PC-9 (cell line): ENCODE measurements at regions not wholly inside any gene's neighbourhood (a gene's known extent, or its start where the extent isn't known, plus 50 kb on each side); places are given as distances from the start of the nearest gene placed in this dataset.

Source experiments
- BruUV-seq: library from RNA; stranded (reverse); fragments of 400-500 nt; replicated peaks from 2 replicates; lab custom pipeline; 2021; lab: Mats Ljungman, UMichigan
- CTCF ChIA-PET: fragments of 300-600 bp; sonication (Branson Sonifier 250); formaldehyde crosslinking; loops from one replicate; lab custom pipeline; 2022; ENCODE audit warnings: antibody characterized with exemption; lab: Charles Lee
- POLR2A ChIA-PET: fragments of 300-600 bp; sonication (Branson Sonifier 250); formaldehyde crosslinking; loops from one replicate; lab custom pipeline; 2022; ENCODE audit warnings: antibody characterized with exemption; ENCODE audit not compliant: unreplicated experiment; lab: Charles Lee
- DNase-seq, 2 experiments: peaks; one replicate each; pipeline versions ENCODE4 v3.0.0 to v3.0.0-alpha.2; 2015 to 2022; ENCODE audit warnings: mixed read lengths in 1 of 2
- H2AFZ ChIP-seq: fragments of 200-600 bp; sonication (generic); 2 replicates; pipeline ENCODE4 v1.8.1; 2017; ENCODE audit warnings: antibody characterized with exemption
- H3F3A ChIP-seq: fragments of 200-600 bp; sonication (generic); 2 replicates; pipeline ENCODE4 v1.8.1; 2017; ENCODE audit warnings: antibody characterized with exemption, mild to moderate bottlenecking, low read depth; ENCODE audit not compliant: insufficient read depth
- H3K27ac ChIP-seq: fragments of 200-600 bp; sonication (generic); 2 replicates; pipeline ENCODE4 v1.6.1; 2016; ENCODE audit warnings: mixed run types
- H3K27me3 ChIP-seq: fragments of 200-600 bp; sonication (generic); 2 replicates; pipeline ENCODE4 v1.6.1; 2016; ENCODE audit warnings: low read depth, mixed run types; ENCODE audit not compliant: insufficient read depth
- H3K36me3 ChIP-seq: fragments of 200-600 bp; sonication (generic); 2 replicates; pipeline ENCODE4 v1.6.1; 2016; ENCODE audit warnings: low read depth, mixed run types
- H3K4me1 ChIP-seq: fragments of 200-600 bp; sonication (generic); replicated peaks from 2 replicates; pipeline ENCODE4 v1.6.1; 2016; ENCODE audit warnings: mixed run types; ENCODE audit not compliant: insufficient read depth
- H3K4me2 ChIP-seq: fragments of 200-600 bp; sonication (generic); 2 replicates; pipeline ENCODE4 v1.6.1; 2017; ENCODE audit warnings: mixed run types
- H3K4me3 ChIP-seq: fragments of 200-600 bp; sonication (generic); 2 replicates; pipeline ENCODE4 v1.6.1; 2016; ENCODE audit warnings: mixed run types
- H3K79me2 ChIP-seq: fragments of 200-600 bp; sonication (generic); 2 replicates; pipeline ENCODE4 v1.6.1; 2017; ENCODE audit warnings: low read depth, mixed run types
- H3K9me2 ChIP-seq: fragments of 200-600 bp; sonication (generic); 2 replicates; pipeline ENCODE4 v1.8.1; 2017; ENCODE audit warnings: mild to moderate bottlenecking; ENCODE audit not compliant: insufficient read depth
- H3K9me3 ChIP-seq: fragments of 200-600 bp; sonication (generic); 2 replicates; pipeline ENCODE4 v1.8.1; 2016; ENCODE audit warnings: low read depth; ENCODE audit not compliant: insufficient read depth
- H4K20me1 ChIP-seq: fragments of 200-600 bp; sonication (generic); 2 replicates; pipeline ENCODE4 v1.8.1; 2017; ENCODE audit not compliant: insufficient read depth
- EZH2 ChIP-seq: fragments of 200-600 bp; sonication (generic); IDR thresholded peaks from 2 replicates; pipeline ENCODE4 v1.8.0; 2017; ENCODE audit warnings: antibody characterized with exemption, low read depth
- intact Hi-C: fragments of 100-400 bp; cut with micrococcal nuclease; formaldehyde crosslinking; loops from one replicate; pipeline ENCODE4 v1.10.0; 2022; ENCODE audit not compliant: unreplicated experiment
- TF ChIP-seq, protein P1 (sequence below): fragments of 200-600 bp; sonication (generic); conservative IDR thresholded peaks from 2 replicates; pipeline ENCODE4 v1.6.1; 2017; ENCODE audit warnings: mixed run types, antibody characterized with exemption, mild to moderate bottlenecking, moderate library complexity

DNA sequence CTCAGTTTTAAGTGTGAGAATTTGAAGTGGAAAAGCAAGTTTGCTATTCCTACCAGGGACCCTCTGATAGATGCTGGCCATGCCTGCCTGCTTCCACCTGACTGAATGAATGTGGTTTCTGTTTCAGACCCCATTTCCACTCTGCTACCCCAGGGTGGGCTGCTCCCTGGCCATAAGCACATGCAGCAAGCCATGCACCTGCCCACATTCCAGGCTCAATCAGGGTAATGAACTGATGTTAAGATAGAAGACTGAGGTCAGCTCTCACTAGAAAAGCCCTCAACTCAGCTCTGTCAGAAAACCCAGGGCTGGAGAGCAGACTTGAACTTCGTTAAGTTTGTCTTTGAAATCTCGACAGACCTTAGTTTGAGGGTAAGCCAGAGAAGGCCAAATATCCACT, 333.9 kb downstream of the CYRIA start:
- H4K20me1 ChIP-seq: no peaks in the 10 kb centered on the region
- no peak overlapping the region for H3K27ac ChIP-seq
- TF ChIP-seq, protein P1, sequence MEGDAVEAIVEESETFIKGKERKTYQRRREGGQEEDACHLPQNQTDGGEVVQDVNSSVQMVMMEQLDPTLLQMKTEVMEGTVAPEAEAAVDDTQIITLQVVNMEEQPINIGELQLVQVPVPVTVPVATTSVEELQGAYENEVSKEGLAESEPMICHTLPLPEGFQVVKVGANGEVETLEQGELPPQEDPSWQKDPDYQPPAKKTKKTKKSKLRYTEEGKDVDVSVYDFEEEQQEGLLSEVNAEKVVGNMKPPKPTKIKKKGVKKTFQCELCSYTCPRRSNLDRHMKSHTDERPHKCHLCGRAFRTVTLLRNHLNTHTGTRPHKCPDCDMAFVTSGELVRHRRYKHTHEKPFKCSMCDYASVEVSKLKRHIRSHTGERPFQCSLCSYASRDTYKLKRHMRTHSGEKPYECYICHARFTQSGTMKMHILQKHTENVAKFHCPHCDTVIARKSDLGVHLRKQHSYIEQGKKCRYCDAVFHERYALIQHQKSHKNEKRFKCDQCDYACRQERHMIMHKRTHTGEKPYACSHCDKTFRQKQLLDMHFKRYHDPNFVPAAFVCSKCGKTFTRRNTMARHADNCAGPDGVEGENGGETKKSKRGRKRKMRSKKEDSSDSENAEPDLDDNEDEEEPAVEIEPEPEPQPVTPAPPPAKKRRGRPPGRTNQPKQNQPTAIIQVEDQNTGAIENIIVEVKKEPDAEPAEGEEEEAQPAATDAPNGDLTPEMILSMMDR: no peak
- TF ChIP-seq EZH2: no peak
- DNase-seq: no peak
- H3F3A ChIP-seq: no peaks in the 10 kb centered on the region
- intact Hi-C loops: no loop called here
- H3K4me2 ChIP-seq: no peak overlapping the region
- CTCF ChIA-PET: no interaction called here
- POLR2A ChIA-PET: no interaction called here
- H3K79me2 ChIP-seq: no peaks in the 10 kb centered on the region
- no peak overlapping the region for H3K4me3 ChIP-seq
- peaks cover 50% of the 10 kb centered on the region for H3K27me3 ChIP-seq
- no peaks in the 10 kb centered on the region for H3K4me1 ChIP-seq
- no TSS peak for BruUV-seq
- H3K36me3 ChIP-seq: no peaks in the 10 kb centered on the region
- H3K9me2 ChIP-seq: no peaks in the 10 kb centered on the region
- no peaks in the 10 kb centered on the region for H3K9me3 ChIP-seq
- no peak overlapping the region for H2AFZ ChIP-seq

DNA sequence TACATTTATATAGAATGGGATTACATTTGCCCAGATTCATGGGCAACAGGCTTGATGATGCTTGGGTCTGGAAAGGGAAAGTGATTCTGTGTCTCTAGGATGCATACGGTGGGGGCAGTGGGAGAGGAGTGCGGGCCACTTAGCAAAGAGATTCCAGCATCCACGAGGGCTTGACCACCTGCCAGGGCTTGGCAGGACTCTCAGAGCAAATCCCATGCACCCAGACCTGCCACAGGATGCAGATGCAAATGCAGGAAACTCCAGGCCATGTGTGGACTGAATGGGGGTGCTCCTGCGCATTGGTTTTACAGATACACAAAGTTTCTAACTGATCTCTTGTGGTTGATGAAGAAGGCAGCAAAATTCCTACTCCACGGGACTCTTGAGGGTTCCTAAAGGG, 334.7 kb downstream of the CYRIA start:
- H3K4me1 ChIP-seq: no peaks in the 10 kb centered on the region
- no peak overlapping the region for H3K4me3 ChIP-seq
- no peaks in the 10 kb centered on the region for H3F3A ChIP-seq
- TF ChIP-seq, protein P1: no peak
- no peak for TF ChIP-seq EZH2
- POLR2A ChIA-PET: no interaction called here
- H3K4me2 ChIP-seq: no peak overlapping the region
- H3K27me3 ChIP-seq: peaks cover 50% of the 10 kb centered on the region
- no peak overlapping the region for H3K27ac ChIP-seq
- no peak for DNase-seq
- BruUV-seq: no TSS peak
- no peaks in the 10 kb centered on the region for H3K9me2 ChIP-seq
- no peaks in the 10 kb centered on the region for H3K79me2 ChIP-seq
- CTCF ChIA-PET: no interaction called here
- intact Hi-C loops: no loop called here
- no peaks in the 10 kb centered on the region for H3K9me3 ChIP-seq
- H2AFZ ChIP-seq: no peak overlapping the region
- H4K20me1 ChIP-seq: no peaks in the 10 kb centered on the region
- H3K36me3 ChIP-seq: no peaks in the 10 kb centered on the region

DNA sequence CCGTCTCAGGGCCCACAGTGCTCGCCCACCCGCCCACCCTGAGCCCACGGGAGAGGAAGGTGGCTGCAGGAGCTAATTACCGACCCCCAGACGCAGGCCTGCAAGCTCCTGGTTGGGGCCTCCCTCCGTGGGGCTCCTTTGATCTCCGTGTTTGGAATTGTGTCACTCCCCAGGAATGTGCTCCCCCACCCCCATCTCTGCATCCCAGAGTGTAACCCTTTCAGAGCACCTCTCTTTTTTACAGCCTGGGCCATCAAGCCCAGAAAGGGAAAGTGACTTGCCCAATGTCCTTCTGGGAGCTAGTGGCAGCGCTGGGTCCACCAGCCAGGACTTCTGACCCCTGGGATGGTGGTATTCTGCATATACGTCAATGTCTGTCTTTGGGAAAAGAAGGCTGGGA, 335.1 kb downstream of the CYRIA start:
- Histone ChIP-seq H3K27ac (no peak overlapping the region), H3K9me3 (no peaks in the 10 kb centered on the region), H3K4me3 (no peak overlapping the region), H3F3A (no peaks in the 10 kb centered on the region), H2AFZ (no peak overlapping the region), H3K27me3 (peaks cover 50% of the 10 kb centered on the region), H3K4me2 (no peak overlapping the region), H4K20me1 (no peaks in the 10 kb centered on the region), H3K36me3 (no peaks in the 10 kb centered on the region), H3K79me2 (no peaks in the 10 kb centered on the region), H3K9me2 (no peaks in the 10 kb centered on the region), H3K4me1 (no peaks in the 10 kb centered on the region)
- ChIA-PET CTCF (no interaction called here), POLR2A (no interaction called here)
- TF ChIP-seq, protein P1: no peak
- no peak for TF ChIP-seq EZH2
- DNase-seq: no peak
- no TSS peak for BruUV-seq
- intact Hi-C loops: no loop called here
